Nephron (organoid): ENCODE measurements at regions not wholly inside any gene's neighbourhood (a gene's known extent, or its start where the extent isn't known, plus 50 kb on each side); places are given as distances from the start of the nearest gene placed in this dataset.
"Not testable (repeated sequence)": the region's sequence is repeated elsewhere in the genome, so short reads cannot be mapped to it uniquely, and the experiment has no call there.

ENCODE experiments used
- H3K27ac Mint-ChIP-seq, 3 experiments: 2 replicates each; pipeline ENCODE4 v1.8.0; 2020; ENCODE audit warnings: mixed read lengths in 3 of 3, mild to moderate bottlenecking in 2 of 3, moderate library complexity in 1 of 3
- H3K27me3 Mint-ChIP-seq: 2 replicates; pipeline ENCODE4 v1.8.0; 2021; ENCODE audit warnings: low read depth, mild to moderate bottlenecking, moderate library complexity, mixed read lengths
- H3K36me3 Mint-ChIP-seq: 2 replicates; pipeline ENCODE4 v1.8.0; 2020; ENCODE audit warnings: low read depth, mixed read lengths
- H3K4me1 Mint-ChIP-seq: 2 replicates; pipeline ENCODE4 v1.8.0; 2020; ENCODE audit warnings: mixed read lengths
- H3K4me3 Mint-ChIP-seq, 3 experiments: 2 replicates each; pipeline ENCODE4 v1.8.0; 2020; ENCODE audit warnings: mild to moderate bottlenecking in 3 of 3, mixed read lengths in 3 of 3, moderate library complexity in 2 of 3
- H3K9me3 Mint-ChIP-seq: 2 replicates; pipeline ENCODE4 v1.8.0; 2020; ENCODE audit warnings: mixed read lengths
- CTCF ChIP-seq, 3 experiments: fragments of 200-600 bp; sonication (generic); IDR thresholded peaks; one replicate each; pipeline ENCODE4 v1.5.0; 2021; ENCODE audit warnings: antibody characterized with exemption in 3 of 3; ENCODE audit not compliant: unreplicated experiment in 3 of 3

DNA sequence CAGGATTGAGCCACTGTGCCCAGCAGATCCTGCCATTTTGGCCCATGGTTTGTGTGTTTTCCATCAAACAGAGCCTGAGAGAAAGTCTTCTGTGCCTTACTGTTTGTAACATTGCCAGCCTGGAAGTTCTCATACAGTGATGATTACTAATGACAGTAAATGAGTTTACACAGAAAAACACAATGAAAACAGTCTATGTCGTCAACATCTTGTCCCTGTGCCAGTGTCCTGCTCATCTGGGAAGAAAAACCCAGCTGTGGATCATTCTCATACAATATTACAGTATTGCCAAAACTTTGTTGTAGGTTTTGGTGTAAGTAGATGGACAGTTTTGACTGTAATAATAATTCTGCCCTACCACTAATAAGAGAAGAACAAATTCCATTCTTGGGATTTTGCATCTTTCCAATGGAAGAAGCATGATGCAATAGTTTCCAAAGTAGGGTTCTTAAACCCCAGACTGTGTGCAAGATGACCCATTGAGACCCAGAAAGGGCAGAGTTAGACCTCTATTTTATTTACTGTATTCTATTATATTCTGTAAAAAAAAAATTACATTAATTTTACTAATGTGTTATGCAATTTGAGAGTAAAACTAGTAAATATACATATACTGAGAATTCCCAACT is 135.0 kb upstream of the JARID2 start:
- Mint-ChIP-seq H3K27ac (no peak overlapping the region), H3K27me3 (peaks cover 3% of the 10 kb centered on the region), H3K9me3 (peaks cover 3% of the 10 kb centered on the region), H3K4me3 (no peak overlapping the region), H3K4me1 (peaks cover 17% of the 10 kb centered on the region), H3K36me3 (no peaks in the 10 kb centered on the region)
- TF ChIP-seq CTCF (IDR thresholded peaks at IDR 0.05; ENCODE audit: unreplicated experiment in 3 of 3): no peak

- Mint-ChIP-seq H3K4me1 (peaks cover 16% of the 10 kb centered on the region), H3K27ac (peak overlapping the region in 1 of 3 experiments; percentile 8)
- H3K36me3 Mint-ChIP-seq, H3K4me3 Mint-ChIP-seq, H3K27me3 Mint-ChIP-seq, H3K9me3 Mint-ChIP-seq: not testable (repeated sequence)
These were observed 134.3 kb upstream of the JARID2 start for GRCh38 chr6:15111576-15111975.

DNA sequence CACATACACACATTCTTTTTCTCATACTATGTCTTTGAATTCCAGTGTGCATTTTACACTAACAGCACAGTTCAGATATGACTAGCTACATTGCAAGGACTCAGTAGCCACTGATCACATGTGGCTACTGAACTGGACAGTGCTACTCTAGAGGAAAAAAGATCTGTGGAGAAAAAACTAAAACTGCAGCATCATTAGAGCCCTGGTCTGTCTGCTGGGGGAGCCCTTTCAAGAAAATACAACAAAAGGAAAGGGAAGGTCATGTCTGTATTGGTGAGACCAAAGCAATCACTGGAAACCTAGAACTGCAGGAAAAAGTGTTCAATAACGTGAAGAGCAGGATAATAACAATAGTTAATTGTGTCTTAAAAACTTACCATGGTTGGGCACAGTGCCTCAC is 132.3 kb upstream of the JARID2 start:
- peaks cover 3% of the 10 kb centered on the region for H3K27me3 Mint-ChIP-seq
- no peak for TF ChIP-seq CTCF (IDR thresholded peaks at IDR 0.05; ENCODE audit: unreplicated experiment in 3 of 3)
- H3K36me3 Mint-ChIP-seq: no peaks in the 10 kb centered on the region
- no peaks in the 10 kb centered on the region for H3K9me3 Mint-ChIP-seq
- H3K4me3 Mint-ChIP-seq: no peak overlapping the region
- H3K4me1 Mint-ChIP-seq: no peaks in the 10 kb centered on the region
- no peak overlapping the region for H3K27ac Mint-ChIP-seq

GRCh38 chr6:15114061-15114460 is 131.8 kb upstream of the JARID2 start:
- no peaks in the 10 kb centered on the region for H3K9me3 Mint-ChIP-seq
- peaks cover 3% of the 10 kb centered on the region for H3K27me3 Mint-ChIP-seq
- no peaks in the 10 kb centered on the region for H3K36me3 Mint-ChIP-seq
- TF ChIP-seq CTCF (IDR thresholded peaks at IDR 0.05; ENCODE audit: unreplicated experiment in 3 of 3): no peak
- no peaks in the 10 kb centered on the region for H3K4me1 Mint-ChIP-seq
- H3K27ac Mint-ChIP-seq: no peak overlapping the region
- no peak overlapping the region for H3K4me3 Mint-ChIP-seq

- no peaks in the 10 kb centered on the region for H3K9me3 Mint-ChIP-seq
- TF ChIP-seq CTCF (IDR thresholded peaks at IDR 0.05; ENCODE audit: unreplicated experiment in 3 of 3): no peak
- H3K27ac Mint-ChIP-seq: no peak overlapping the region
- H3K27me3 Mint-ChIP-seq: no peaks in the 10 kb centered on the region
- no peaks in the 10 kb centered on the region for H3K36me3 Mint-ChIP-seq
- H3K4me3 Mint-ChIP-seq: no peak overlapping the region
- no peaks in the 10 kb centered on the region for H3K4me1 Mint-ChIP-seq
These were observed 129.0 kb upstream of the JARID2 start for GRCh38 chr6:15116889-15117288.

DNA sequence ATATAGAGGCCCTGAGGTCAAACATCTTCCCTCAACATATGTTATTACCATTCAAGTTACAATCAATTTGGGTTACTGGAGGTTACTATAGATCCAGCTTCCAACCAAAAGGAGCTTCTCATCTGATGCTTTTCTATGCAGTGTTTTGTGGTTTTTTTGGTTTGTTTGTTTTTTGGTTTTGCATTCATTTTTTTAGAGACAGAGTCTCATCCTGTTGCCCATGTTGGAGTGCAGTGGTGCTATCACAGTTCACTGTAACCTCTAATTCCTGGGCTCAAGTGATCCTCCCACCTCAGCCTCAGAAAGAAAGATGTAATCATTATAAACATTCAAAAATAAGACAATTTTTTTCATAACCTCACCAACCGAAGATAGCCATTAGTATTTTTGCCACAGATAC is 124.4 kb upstream of the JARID2 start:
- H3K4me3 Mint-ChIP-seq: no peak overlapping the region
- H3K36me3 Mint-ChIP-seq: no peaks in the 10 kb centered on the region
- no peaks in the 10 kb centered on the region for H3K27me3 Mint-ChIP-seq
- H3K9me3 Mint-ChIP-seq: no peaks in the 10 kb centered on the region
- no peak overlapping the region for H3K27ac Mint-ChIP-seq
- TF ChIP-seq CTCF (IDR thresholded peaks at IDR 0.05; ENCODE audit: unreplicated experiment in 3 of 3): no peak
- H3K4me1 Mint-ChIP-seq: no peaks in the 10 kb centered on the region
